ENCODE measurements at regions not wholly inside any gene's neighbourhood (a gene's known extent, or its start where the extent isn't known, plus 50 kb on each side); places are given as distances from the start of the nearest gene placed in this dataset.

- DNase-seq (ENCODE audit: low read depth) = no peak
- no peak for TF ChIP-seq CTCF (conservative IDR thresholded peaks at IDR 0.05; ENCODE audit: control insufficient read depth, insufficient read depth, low read depth, low read length)
Observed at GRCh38 chr15:87228460-87228859, 1028.1 kb downstream of the NTRK3 start.

GRCh38 chr15:87227846-87228245 is 1028.7 kb downstream of the NTRK3 start:
- no peak for TF ChIP-seq CTCF (conservative IDR thresholded peaks at IDR 0.05; ENCODE audit: control insufficient read depth, insufficient read depth, low read depth, low read length)
- DNase-seq (ENCODE audit: low read depth) = peak; percentile 1

More at GRCh38 chr15:87228460-87228859, 1028.1 kb downstream of the NTRK3 start:
- no peak overlapping the region for H3K4me3 ChIP-seq (ENCODE audit: control insufficient read depth, low read depth, low read length)

GRCh38 chr15:87225436-87225835 is 1031.1 kb downstream of the NTRK3 start:
- DNase-seq (ENCODE audit: low read depth) = no peak
- no peak overlapping the region for H3K4me3 ChIP-seq (ENCODE audit: control insufficient read depth, low read depth, low read length)
- TF ChIP-seq CTCF (conservative IDR thresholded peaks at IDR 0.05; ENCODE audit: control insufficient read depth, insufficient read depth, low read depth, low read length) = no peak

More at GRCh38 chr15:87227846-87228245, 1028.7 kb downstream of the NTRK3 start:
- no peak overlapping the region for H3K4me3 ChIP-seq (ENCODE audit: control insufficient read depth, low read depth, low read length)

- DNase-seq (ENCODE audit: low read depth) = peak; percentile 12
- no peak for TF ChIP-seq CTCF (conservative IDR thresholded peaks at IDR 0.05; ENCODE audit: control insufficient read depth, insufficient read depth, low read depth, low read length)
- H3K4me3 ChIP-seq (ENCODE audit: control insufficient read depth, low read depth, low read length) = no peak overlapping the region
Observed at GRCh38 chr15:87224404-87224803, 1032.1 kb downstream of the NTRK3 start.

DNA sequence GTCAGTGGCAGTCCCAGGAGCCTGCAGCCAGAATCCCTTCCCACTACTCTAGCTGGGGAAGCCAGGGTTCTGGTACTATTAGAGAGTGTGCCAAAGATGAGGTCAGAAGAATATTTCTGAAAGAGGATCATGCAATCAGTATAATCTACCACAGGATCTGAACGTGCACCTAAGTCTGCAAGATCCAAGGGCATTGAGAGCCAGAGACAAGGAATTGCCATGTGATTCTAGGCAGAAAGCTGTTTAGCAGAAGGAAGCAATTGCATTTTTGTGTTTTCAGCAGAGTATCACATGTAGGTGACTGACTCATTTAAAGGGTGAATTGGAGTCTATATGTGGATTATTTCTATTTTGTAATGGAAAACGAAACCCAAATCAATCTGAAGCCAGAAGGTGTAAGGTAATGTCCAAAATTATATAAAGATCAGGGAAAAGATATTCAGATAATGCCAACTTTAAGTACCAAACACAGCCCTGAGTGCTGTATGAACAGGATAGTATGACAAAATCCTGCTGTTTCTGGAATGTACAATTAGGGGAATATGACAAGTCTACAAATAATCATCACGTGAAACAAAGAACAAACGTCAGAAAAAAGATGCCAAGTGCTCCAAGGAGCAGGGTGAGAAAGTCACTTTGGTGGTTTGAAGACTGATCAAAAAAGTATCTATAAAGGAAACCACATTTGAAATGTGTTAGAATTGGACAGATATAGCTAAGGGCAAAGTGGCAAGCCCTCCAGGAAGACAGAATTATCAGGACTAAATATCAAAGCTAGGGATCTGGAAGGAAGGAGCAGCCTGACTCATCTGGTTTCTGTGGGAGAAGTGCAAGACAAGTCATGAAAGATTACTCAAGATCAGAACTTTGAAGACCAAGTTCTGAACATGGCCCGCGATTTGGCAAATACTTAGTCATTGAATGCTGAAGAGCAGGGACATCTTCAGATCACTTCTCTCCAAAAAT is 1036.6 kb downstream of the NTRK3 start:
- peak; percentile 12 for DNase-seq (ENCODE audit: low read depth)
- TF ChIP-seq CTCF (conservative IDR thresholded peaks at IDR 0.05; ENCODE audit: control insufficient read depth, insufficient read depth, low read depth, low read length) = no peak

DNA sequence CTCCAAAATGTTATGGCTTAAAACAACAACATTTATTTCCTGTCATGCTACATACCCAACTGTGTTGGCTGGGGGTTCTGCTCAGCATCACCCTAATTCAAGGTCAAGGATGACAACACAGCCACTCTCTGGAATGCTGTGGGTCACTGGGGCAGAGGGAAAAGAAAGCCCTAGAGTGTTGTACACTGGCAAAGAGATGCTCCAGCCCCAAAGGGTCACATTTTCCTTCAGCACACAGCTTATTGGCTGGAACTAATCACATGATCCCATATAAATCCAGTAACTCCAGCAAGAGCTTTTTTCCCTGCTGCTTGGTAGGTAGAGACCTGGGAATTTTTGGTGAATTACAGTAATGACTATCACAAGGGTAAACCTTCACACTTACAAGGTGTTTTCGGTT is 1041.4 kb downstream of the NTRK3 start:
- no peak for DNase-seq (ENCODE audit: low read depth)
- TF ChIP-seq CTCF (conservative IDR thresholded peaks at IDR 0.05; ENCODE audit: control insufficient read depth, insufficient read depth, low read depth, low read length) = no peak

More for the DNA sequence above, 1036.6 kb downstream of the NTRK3 start:
- H3K4me3 ChIP-seq (ENCODE audit: control insufficient read depth, low read depth, low read length) = no peak overlapping the region

More for the DNA sequence above, 1041.4 kb downstream of the NTRK3 start:
- no peak overlapping the region for H3K4me3 ChIP-seq (ENCODE audit: control insufficient read depth, low read depth, low read length)
